ENCODE measurements at regions not wholly inside any gene's neighbourhood (a gene's known extent, or its start where the extent isn't known, plus 50 kb on each side); places are given as distances from the start of the nearest gene placed in this dataset.

- ATAC-seq (ENCODE audit: poor library complexity) (no peak), DNase-seq (no peak)
- intact Hi-C loops (cut with DNase I, micrococcal nuclease): no loop called here
- H3K4me1 Mint-ChIP-seq (ENCODE audit: low read depth): no peaks in the 10 kb centered on the region
- no peaks in the 10 kb centered on the region for H3K36me3 Mint-ChIP-seq (ENCODE audit: low read depth)
- Histone ChIP-seq H3K27me3 (ENCODE audit: control insufficient read depth in 1 of 2, insufficient read depth in 2 of 2, low read length in 2 of 2) (no peaks in the 10 kb centered on the region), H3K36me3 (ENCODE audit: insufficient read depth, low read length) (no peaks in the 10 kb centered on the region), H3K9me3 (ENCODE audit: control insufficient read depth in 1 of 2, insufficient read depth in 1 of 2, low read length in 2 of 2) (no peaks in the 10 kb centered on the region), H3K4me3 (ENCODE audit: low read length) (no peak overlapping the region), H3K4me1 (ENCODE audit: insufficient read depth, low read length) (no peaks in the 10 kb centered on the region), H3K27ac (ENCODE audit: low read depth in 1 of 2, low read length in 2 of 2) (no peak overlapping the region)
- H3K27me3 Mint-ChIP-seq: no peaks in the 10 kb centered on the region
- CTCF ChIA-PET: no interaction called here
- peaks cover 6% of the 10 kb centered on the region for H3K9me3 Mint-ChIP-seq
- H3K27ac Mint-ChIP-seq: no peak overlapping the region
- TF ChIP-seq CTCF (IDR thresholded peaks at IDR 0.05): no peak
- POLR2A ChIA-PET: no interaction called here
- H3K4me3 Mint-ChIP-seq: no peak overlapping the region
Observed at GRCh38 chr3:94616833-94617232, 554.0 kb downstream of the NSUN3 start.

GRCh38 chr3:94617312-94617711 is 554.5 kb downstream of the NSUN3 start:
- ATAC-seq (ENCODE audit: poor library complexity) (no peak), DNase-seq (no peak)
- CTCF ChIA-PET: no interaction called here
- intact Hi-C loops (cut with DNase I, micrococcal nuclease): no loop called here
- Histone ChIP-seq H3K4me1 (ENCODE audit: insufficient read depth, low read length) (no peaks in the 10 kb centered on the region), H3K27me3 (ENCODE audit: control insufficient read depth in 1 of 2, insufficient read depth in 2 of 2, low read length in 2 of 2) (no peaks in the 10 kb centered on the region), H3K4me3 (ENCODE audit: low read length) (no peak overlapping the region), H3K36me3 (ENCODE audit: insufficient read depth, low read length) (no peaks in the 10 kb centered on the region), H3K27ac (ENCODE audit: low read depth in 1 of 2, low read length in 2 of 2) (no peak overlapping the region), H3K9me3 (ENCODE audit: control insufficient read depth in 1 of 2, insufficient read depth in 1 of 2, low read length in 2 of 2) (no peaks in the 10 kb centered on the region)
- H3K4me1 Mint-ChIP-seq (ENCODE audit: low read depth): no peaks in the 10 kb centered on the region
- peaks cover 6% of the 10 kb centered on the region for H3K9me3 Mint-ChIP-seq
- H3K27me3 Mint-ChIP-seq: no peaks in the 10 kb centered on the region
- POLR2A ChIA-PET: no interaction called here
- H3K4me3 Mint-ChIP-seq: no peak overlapping the region
- H3K27ac Mint-ChIP-seq: no peak overlapping the region
- no peak for TF ChIP-seq CTCF (IDR thresholded peaks at IDR 0.05)
- no peaks in the 10 kb centered on the region for H3K36me3 Mint-ChIP-seq (ENCODE audit: low read depth)

- no peak overlapping the region for H3K27ac ChIP-seq (ENCODE audit: low read depth in 1 of 2, low read length in 2 of 2)
- no peaks in the 10 kb centered on the region for H3K4me1 ChIP-seq (ENCODE audit: insufficient read depth, low read length)
- no peak for TF ChIP-seq CTCF (IDR thresholded peaks at IDR 0.05)
- Mint-ChIP-seq H3K9me3 (no peaks in the 10 kb centered on the region), H3K27ac (no peak overlapping the region), H3K36me3 (ENCODE audit: low read depth) (no peaks in the 10 kb centered on the region), H3K4me3 (no peak overlapping the region), H3K27me3 (no peaks in the 10 kb centered on the region), H3K4me1 (ENCODE audit: low read depth) (no peaks in the 10 kb centered on the region)
- no peak for DNase-seq
- H3K36me3 ChIP-seq (ENCODE audit: insufficient read depth, low read length): no peaks in the 10 kb centered on the region
- H3K4me3 ChIP-seq (ENCODE audit: low read length): no peak overlapping the region
- H3K27me3 ChIP-seq (ENCODE audit: control insufficient read depth in 1 of 2, insufficient read depth in 2 of 2, low read length in 2 of 2): no peaks in the 10 kb centered on the region
- CTCF ChIA-PET: no interaction called here
- ATAC-seq (ENCODE audit: poor library complexity): no peak
- intact Hi-C loops (cut with DNase I, micrococcal nuclease): no loop called here
- no peaks in the 10 kb centered on the region for H3K9me3 ChIP-seq (ENCODE audit: control insufficient read depth in 1 of 2, insufficient read depth in 1 of 2, low read length in 2 of 2)
- POLR2A ChIA-PET: no interaction called here
Observed at GRCh38 chr3:94619643-94620042, 556.8 kb downstream of the NSUN3 start.
